Astrocyte of the spinal cord (primary cell): ENCODE measurements at regions not wholly inside any gene's neighbourhood (a gene's known extent, or its start where the extent isn't known, plus 50 kb on each side); places are given as distances from the start of the nearest gene placed in this dataset.

Experiments used
- DNase-seq: peaks from one replicate; pipeline ENCODE4 v3.0.0; 2011; ENCODE audit warnings: low read depth, low spot score
- H3K4me3 ChIP-seq: 2 replicates; pipeline ENCODE4 v1.5.1; 2011; ENCODE audit warnings: low read depth, mild to moderate bottlenecking, low read length, moderate library complexity
- CTCF ChIP-seq: IDR thresholded peaks from 2 replicates; pipeline ENCODE4 v1.5.1; 2012; ENCODE audit warnings: low read depth, mild to moderate bottlenecking, low read length, inconsistent platforms
- in situ Hi-C: cut with HindIII; loops from 2 replicates; pipeline ENCODE4 v1.10.0; 2017; ENCODE audit warnings: low sequenced_read_pairs

GRCh38 chr11:116529271-116529670, 243.5 kb downstream of the BUD13 start:
- TF ChIP-seq CTCF, result no peak
- in situ Hi-C loops, result no loop called here
- no peak for DNase-seq
- H3K4me3 ChIP-seq, result no peak overlapping the region

GRCh38 chr11:116527180-116527991, 245.4 kb downstream of the BUD13 start:
- TF ChIP-seq CTCF, result no peak
- DNase-seq, result no peak
- no peak overlapping the region for H3K4me3 ChIP-seq
- in situ Hi-C loops, result no loop called here

- TF ChIP-seq CTCF, result no peak
- in situ Hi-C loops, result no loop called here
- H3K4me3 ChIP-seq, result no peak overlapping the region
- DNase-seq, result no peak
Measured at GRCh38 chr11:116525961-116526495, 246.8 kb downstream of the BUD13 start.

GRCh38 chr11:116519499-116519898, 253.3 kb downstream of the BUD13 start:
- H3K4me3 ChIP-seq, result no peak overlapping the region
- in situ Hi-C loops, result no loop called here
- DNase-seq, result no peak
- no peak for TF ChIP-seq CTCF

GRCh38 chr11:116518141-116518540, 254.6 kb downstream of the BUD13 start:
- in situ Hi-C loops, result no loop called here
- no peak overlapping the region for H3K4me3 ChIP-seq
- no peak for DNase-seq
- TF ChIP-seq CTCF, result no peak

- H3K4me3 ChIP-seq, result no peak overlapping the region
- no peak for DNase-seq
- TF ChIP-seq CTCF, result no peak
- in situ Hi-C loops, result no loop called here
Measured at GRCh38 chr11:116517584-116517983, 255.2 kb downstream of the BUD13 start.
